Lower lobe of right lung (tissue), 2 donors: ENCODE measurements at regions not wholly inside any gene's neighbourhood (a gene's known extent, or its start where the extent isn't known, plus 50 kb on each side); places are given as distances from the start of the nearest gene placed in this dataset.

Experiments used
- ATAC-seq, 2 donors: fragments of 200-7000 bp; cut with Tn5 transposase; one replicate each; pipeline ENCODE4 v1.9.1; 2020 to 2022; ENCODE audit warnings: mild to moderate bottlenecking in 2 of 2, moderate library complexity in 2 of 2
- DNase-seq: peaks from one replicate; pipeline ENCODE4 v3.0.0-alpha.2; 2020
- H3K27ac ChIP-seq: fragments of 200-600 bp; one replicate; pipeline ENCODE4 v1.8.0; 2022
- H3K27me3 ChIP-seq: fragments of 200-600 bp; one replicate; pipeline ENCODE4 v1.8.0; 2022; ENCODE audit warnings: low read depth
- H3K36me3 ChIP-seq: fragments of 200-600 bp; one replicate; pipeline ENCODE4 v1.8.0; 2022; ENCODE audit warnings: mild to moderate bottlenecking
- H3K4me1 ChIP-seq: fragments of 200-600 bp; one replicate; pipeline ENCODE4 v1.8.0; 2022
- H3K4me3 ChIP-seq: fragments of 200-600 bp; one replicate; pipeline ENCODE4 v1.8.0; 2022; ENCODE audit warnings: mild to moderate bottlenecking
- H3K9me3 ChIP-seq: fragments of 200-600 bp; one replicate; pipeline ENCODE4 v1.8.0; 2022
- CTCF ChIP-seq: fragments of 200-600 bp; IDR thresholded peaks from one replicate; pipeline ENCODE4 v1.8.0; 2022; ENCODE audit warnings: antibody characterized with exemption, mild to moderate bottlenecking
- intact Hi-C: fragments of 100-400 bp; cut with DNase I; formaldehyde crosslinking; loops from one replicate; pipeline ENCODE4 v1.11.0; 2022
- donor health status: DM: no; HTN: yes; CAD: no; lungs with severe emphysema.

DNA sequence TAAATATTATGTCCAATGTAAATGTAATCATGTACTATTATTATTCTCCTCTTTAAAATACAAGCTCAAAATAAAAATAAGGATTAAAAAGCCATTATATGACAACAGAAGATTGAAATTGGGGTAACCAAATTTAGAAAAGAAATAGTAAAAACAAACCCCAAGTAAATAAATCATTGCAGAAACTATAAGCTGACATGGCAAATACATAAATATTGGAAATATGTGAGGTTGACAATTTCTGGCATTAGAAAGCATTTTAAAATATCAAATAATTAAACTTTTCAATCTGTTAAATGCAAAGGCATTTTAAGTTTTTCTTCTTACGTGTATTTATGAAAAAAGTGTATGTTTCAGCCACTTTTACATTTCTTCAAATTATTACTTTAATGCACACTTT, 394.7 kb upstream of the DACH1 start:
- Histone ChIP-seq H3K27me3 (no peaks in the 10 kb centered on the region), H3K4me1 (no peaks in the 10 kb centered on the region), H3K9me3 (no peaks in the 10 kb centered on the region), H3K27ac (no peak overlapping the region), H3K4me3 (no peak overlapping the region), H3K36me3 (no peaks in the 10 kb centered on the region)
- intact Hi-C loops = no loop called here
- ATAC-seq (no peak), DNase-seq (no peak)
- no peak for TF ChIP-seq CTCF

DNA sequence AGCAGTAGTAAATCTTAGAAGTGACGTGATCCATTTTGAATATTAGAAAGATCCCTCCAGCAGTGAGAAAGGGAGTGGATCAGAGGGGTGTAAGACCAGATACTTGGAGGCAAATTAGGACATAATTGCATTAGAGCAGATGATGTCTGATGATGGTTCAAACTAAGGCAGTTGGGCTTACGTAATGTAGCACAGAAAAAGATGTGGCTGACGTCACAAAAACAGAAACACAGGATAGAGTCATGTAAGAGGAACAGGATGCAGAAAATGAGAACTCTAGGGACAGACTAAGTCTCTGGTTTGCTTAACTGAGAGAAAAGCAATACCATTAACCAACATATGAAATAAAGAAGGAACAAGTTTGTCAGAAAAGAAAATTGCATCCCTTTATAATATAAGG, 392.5 kb upstream of the DACH1 start:
- ATAC-seq (no peak), DNase-seq (no peak)
- Histone ChIP-seq H3K36me3 (no peaks in the 10 kb centered on the region), H3K9me3 (no peaks in the 10 kb centered on the region), H3K4me1 (no peaks in the 10 kb centered on the region), H3K27me3 (no peaks in the 10 kb centered on the region), H3K4me3 (no peak overlapping the region), H3K27ac (no peak overlapping the region)
- intact Hi-C loops = no loop called here
- no peak for TF ChIP-seq CTCF

GRCh38 chr13:72258340-72258981, 391.5 kb upstream of the DACH1 start:
- no peak for DNase-seq
- TF ChIP-seq CTCF = no peak
- H3K27ac ChIP-seq = no peak overlapping the region
- H3K27me3 ChIP-seq = no peaks in the 10 kb centered on the region
- no peaks in the 10 kb centered on the region for H3K9me3 ChIP-seq
- no peak for ATAC-seq
- no peaks in the 10 kb centered on the region for H3K36me3 ChIP-seq
- no peak overlapping the region for H3K4me3 ChIP-seq
- H3K4me1 ChIP-seq = no peaks in the 10 kb centered on the region
- intact Hi-C loops = no loop called here

- no peak overlapping the region for H3K4me3 ChIP-seq
- TF ChIP-seq CTCF = no peak
- H3K27me3 ChIP-seq = no peaks in the 10 kb centered on the region
- H3K36me3 ChIP-seq = no peaks in the 10 kb centered on the region
- H3K4me1 ChIP-seq = no peaks in the 10 kb centered on the region
- DNase-seq (no peak), ATAC-seq (no peak)
- no peaks in the 10 kb centered on the region for H3K9me3 ChIP-seq
- no peak overlapping the region for H3K27ac ChIP-seq
- intact Hi-C loops = no loop called here
These were observed 388.9 kb upstream of the DACH1 start for GRCh38 chr13:72255908-72256307.

DNA sequence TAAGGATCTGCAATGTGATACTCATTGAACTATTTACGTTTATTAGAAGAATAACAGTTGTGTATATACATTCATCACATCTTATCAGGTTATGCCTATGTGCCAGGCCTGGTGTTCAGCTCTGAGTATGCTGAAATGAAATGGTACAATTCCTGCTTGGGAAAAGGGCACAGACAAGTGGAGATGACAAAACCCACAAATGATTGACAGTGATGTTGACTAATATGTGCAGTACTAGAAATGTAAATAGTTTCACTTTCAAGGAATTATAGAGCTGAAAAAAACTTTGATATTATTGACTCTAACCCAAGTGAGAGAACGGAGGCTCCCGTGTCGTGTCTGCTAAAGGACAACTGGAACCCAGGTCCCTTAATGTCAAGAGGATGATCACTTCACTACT, 386.8 kb upstream of the DACH1 start:
- ATAC-seq (no peak), DNase-seq (no peak)
- H3K27ac ChIP-seq = no peak overlapping the region
- no peaks in the 10 kb centered on the region for H3K27me3 ChIP-seq
- H3K4me3 ChIP-seq = no peak overlapping the region
- H3K36me3 ChIP-seq = no peaks in the 10 kb centered on the region
- no peaks in the 10 kb centered on the region for H3K4me1 ChIP-seq
- TF ChIP-seq CTCF = no peak
- intact Hi-C loops = no loop called here
- H3K9me3 ChIP-seq = no peaks in the 10 kb centered on the region

- no peak for DNase-seq
These were observed 379.4 kb upstream of the DACH1 start for GRCh38 chr13:72246396-72246795.

More at GRCh38 chr13:72246396-72246795, 379.4 kb upstream of the DACH1 start:
- H3K4me1 ChIP-seq = no peaks in the 10 kb centered on the region
- H3K27ac ChIP-seq = no peak overlapping the region
- H3K36me3 ChIP-seq = no peaks in the 10 kb centered on the region
- TF ChIP-seq CTCF = no peak
- intact Hi-C loops = no loop called here
- no peak overlapping the region for H3K4me3 ChIP-seq
- ATAC-seq = no peak
- no peaks in the 10 kb centered on the region for H3K27me3 ChIP-seq
- H3K9me3 ChIP-seq = no peaks in the 10 kb centered on the region
